ENCODE measurements at regions not wholly inside any gene's neighbourhood (a gene's known extent, or its start where the extent isn't known, plus 50 kb on each side); places are given as distances from the start of the nearest gene placed in this dataset.

- 70% methylated on average over 1 of the region's 1 CpG for WGBS
- Histone ChIP-seq H3K9ac (ENCODE audit: low read depth in 1 of 2, low read length in 2 of 2) (no peak overlapping the region), H3K9me3 (ENCODE audit: control insufficient read depth in 4 of 4, low read length in 3 of 4) (no peaks in the 10 kb centered on the region), H3K4me3 (ENCODE audit: low read depth in 1 of 3, low read length in 3 of 3) (no peak overlapping the region), H3K27ac (ENCODE audit: low read depth in 1 of 2, low read length in 2 of 2) (no peak overlapping the region), H3K36me3 (ENCODE audit: control insufficient read depth in 4 of 4, insufficient read depth in 3 of 4, low read depth in 1 of 4, low read length in 3 of 4) (no peaks in the 10 kb centered on the region), H3K4me1 (ENCODE audit: control insufficient read depth in 4 of 4, insufficient read depth in 4 of 4, low read length in 3 of 4) (no peaks in the 10 kb centered on the region), H3K27me3 (ENCODE audit: control insufficient read depth in 4 of 4, insufficient read depth in 4 of 4, low read length in 3 of 4) (no peaks in the 10 kb centered on the region)
- DNase-seq (ENCODE audit: low spot score): no peak
- TF ChIP-seq JUND (IDR thresholded peaks at IDR 0.05) (no peak), CTCF (IDR thresholded peaks at IDR 0.05; ENCODE audit: low read depth, low read length, missing input control) (no peak), TAF1 (conservative IDR thresholded peaks at IDR 0.05) (no peak), YY1 (IDR thresholded peaks at IDR 0.05) (no peak), GABPA (IDR thresholded peaks at IDR 0.05 in 1 of 2, conservative IDR thresholded peaks at IDR 0.05 in 1 of 2) (no peak), EGR1 (IDR thresholded peaks at IDR 0.05; ENCODE audit: low read depth in 2 of 2) (no peak), RAD21 (IDR thresholded peaks at IDR 0.05) (no peak), ATF3 (IDR thresholded peaks at IDR 0.05) (no peak), RXRA (IDR thresholded peaks at IDR 0.05) (no peak), HNF4G (IDR thresholded peaks at IDR 0.05) (no peak), FOXA1 (IDR thresholded peaks at IDR 0.05) (no peak)
Observed at GRCh38 chr7:113622796-113623195, 296.0 kb downstream of the PPP1R3A start.

- no peak overlapping the region for H3K27ac ChIP-seq (ENCODE audit: low read depth in 1 of 2, low read length in 2 of 2)
- no peaks in the 10 kb centered on the region for H3K9me3 ChIP-seq (ENCODE audit: control insufficient read depth in 4 of 4, low read length in 3 of 4)
- no peaks in the 10 kb centered on the region for H3K4me1 ChIP-seq (ENCODE audit: control insufficient read depth in 4 of 4, insufficient read depth in 4 of 4, low read length in 3 of 4)
- TF ChIP-seq YY1 (IDR thresholded peaks at IDR 0.05): no peak
- TF ChIP-seq FOXA2 (IDR thresholded peaks at IDR 0.05): no peak
- TF ChIP-seq HNF4A (conservative IDR thresholded peaks at IDR 0.05): no peak
- no peak for TF ChIP-seq GABPA (IDR thresholded peaks at IDR 0.05 in 1 of 2, conservative IDR thresholded peaks at IDR 0.05 in 1 of 2)
- TF ChIP-seq HNF4G (IDR thresholded peaks at IDR 0.05): no peak
- no peak for TF ChIP-seq SP1 (IDR thresholded peaks at IDR 0.05)
- TF ChIP-seq TAF1 (conservative IDR thresholded peaks at IDR 0.05): no peak
- no peak for TF ChIP-seq MAX (IDR thresholded peaks at IDR 0.05)
- no peak for TF ChIP-seq CTCF (IDR thresholded peaks at IDR 0.05; ENCODE audit: low read depth, low read length, missing input control)
- TF ChIP-seq REST (IDR thresholded peaks at IDR 0.05): no peak
- TF ChIP-seq ZBTB33 (IDR thresholded peaks at IDR 0.05): no peak
- TF ChIP-seq RXRA (IDR thresholded peaks at IDR 0.05): no peak
- TF ChIP-seq FOXA1 (IDR thresholded peaks at IDR 0.05): no peak
- TF ChIP-seq EGR1 (IDR thresholded peaks at IDR 0.05; ENCODE audit: low read depth in 2 of 2): no peak
- TF ChIP-seq NR2F2 (IDR thresholded peaks at IDR 0.05): no peak
- no peak for TF ChIP-seq JUND (IDR thresholded peaks at IDR 0.05)
- TF ChIP-seq RAD21 (IDR thresholded peaks at IDR 0.05): no peak
- TF ChIP-seq ATF3 (IDR thresholded peaks at IDR 0.05): no peak
- H3K4me3 ChIP-seq (ENCODE audit: low read depth in 1 of 3, low read length in 3 of 3): no peak overlapping the region
- H3K9ac ChIP-seq (ENCODE audit: low read depth in 1 of 2, low read length in 2 of 2): no peak overlapping the region
- no peaks in the 10 kb centered on the region for H3K36me3 ChIP-seq (ENCODE audit: control insufficient read depth in 4 of 4, insufficient read depth in 3 of 4, low read depth in 1 of 4, low read length in 3 of 4)
- WGBS: 49% methylated on average over 2 of the region's 2 CpGs
- no peak for DNase-seq (ENCODE audit: low spot score)
- no peaks in the 10 kb centered on the region for H3K27me3 ChIP-seq (ENCODE audit: control insufficient read depth in 4 of 4, insufficient read depth in 4 of 4, low read length in 3 of 4)
Observed at GRCh38 chr7:113610572-113610971, 308.2 kb downstream of the PPP1R3A start.

Measured in liver (tissue), 8 donors.